ENCODE measurements at regions not wholly inside any gene's neighbourhood (a gene's known extent, or its start where the extent isn't known, plus 50 kb on each side); places are given as distances from the start of the nearest gene placed in this dataset.

DNA sequence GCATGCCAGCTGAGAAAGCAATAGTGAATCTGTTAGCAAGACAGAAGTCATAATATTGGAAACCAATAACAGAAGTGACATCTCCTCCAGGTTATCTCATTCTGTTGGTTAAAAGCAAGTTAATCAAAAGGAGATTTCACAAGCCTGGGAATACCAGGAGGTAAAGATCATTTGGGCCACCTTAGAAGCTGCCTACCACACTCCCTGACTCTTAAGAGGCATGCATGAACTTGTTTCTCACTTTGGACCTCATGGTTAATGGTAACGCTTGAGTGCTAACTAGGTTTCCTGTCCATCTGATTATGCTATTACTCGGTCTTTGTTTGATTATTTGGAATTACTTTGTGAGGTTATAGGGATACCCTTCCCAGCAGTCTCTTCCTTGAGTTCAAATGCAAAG is 650.8 kb upstream of the SGO1 start (continued):
- TF ChIP-seq TCF7L2 (IDR thresholded peaks at IDR 0.05; ENCODE audit: borderline replicate concordance, extremely low read depth, insufficient read depth, insufficient read length) (no peak), REST (IDR thresholded peaks at IDR 0.05; ENCODE audit: low read depth) (no peak), ZBTB33 (IDR thresholded peaks at IDR 0.05; ENCODE audit: extremely low read depth, insufficient replicate concordance, low read length) (no peak), CBX3 (IDR thresholded peaks at IDR 0.05; ENCODE audit: low read depth) (no peak), YY1 (IDR thresholded peaks at IDR 0.05; ENCODE audit: extremely low read depth, insufficient replicate concordance, low read depth, low read length) (no peak)

DNA sequence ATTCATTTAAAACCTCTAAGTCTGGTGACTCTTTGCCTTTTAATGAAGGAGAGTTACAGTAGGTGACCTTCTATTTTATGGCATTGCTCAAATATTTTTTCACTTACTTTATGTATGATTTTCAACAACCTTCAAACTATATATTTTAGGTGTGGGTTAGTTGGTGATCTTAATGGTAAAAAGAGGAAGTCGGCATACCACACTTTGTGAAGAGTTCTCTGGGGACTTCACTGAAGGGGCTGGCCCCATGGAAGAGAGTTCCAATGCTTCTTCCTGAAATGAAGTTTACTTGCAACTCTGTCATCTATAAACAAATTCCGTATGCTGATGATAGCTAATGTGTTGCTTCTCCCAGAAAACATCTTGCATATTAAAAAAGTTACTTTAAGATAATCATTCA is 647.0 kb upstream of the SGO1 start:
- ATAC-seq: no peak
- BruUV-seq (replicated peaks): no TSS peak
- Histone ChIP-seq H3K9ac (ENCODE audit: low read length) (no peak overlapping the region), H2AFZ (ENCODE audit: low read depth, low read length, poor library complexity, severe bottlenecking) (no peak overlapping the region), H3K9me2 (ENCODE audit: insufficient read depth) (no peaks in the 10 kb centered on the region), H3K27me3 (ENCODE audit: insufficient read depth, low read length) (no peaks in the 10 kb centered on the region), H3K4me3 (replicated peaks in 1 of 2; ENCODE audit: low read depth in 1 of 2, low read length in 2 of 2) (no peak overlapping the region), H3K4me1 (ENCODE audit: control insufficient read depth in 1 of 2, insufficient read depth in 2 of 2, low read length in 2 of 2) (no peaks in the 10 kb centered on the region), H3K36me3 (ENCODE audit: control insufficient read depth in 1 of 2, insufficient read depth in 2 of 2, low read length in 2 of 2) (no peaks in the 10 kb centered on the region), H3K27ac (ENCODE audit: low read depth, low read length) (no peak overlapping the region), H4K20me1 (ENCODE audit: insufficient read depth) (no peaks in the 10 kb centered on the region), H3K79me2 (ENCODE audit: insufficient read depth, low read length) (no peaks in the 10 kb centered on the region), H3K9me3 (ENCODE audit: control insufficient read depth in 1 of 2, insufficient read depth in 1 of 2, low read depth in 1 of 2, low read length in 2 of 2) (peaks cover 10 to 18% of the 10 kb centered on the region in 2 experiments; a peak in 2 of 4 replicates), H3K4me2 (ENCODE audit: low read length) (no peak overlapping the region)
- ChIA-PET POLR2A (no interaction called here), CTCF (no interaction called here), RAD21 (ENCODE audit: low non-redundant PET in 1 of 2, low total read pairs in 2 of 2, uncharacterized antibody in 2 of 2, unreplicated experiment in 2 of 2) (no interaction called here)
- no peak for DNase-seq (ENCODE audit: low read depth, low spot score)
- intact Hi-C loops (cut with micrococcal nuclease): no loop called here
- no peak for TF ChIP-seq SP1 (IDR thresholded peaks at IDR 0.05; ENCODE audit: low read depth)
- TF ChIP-seq ZBTB33 (IDR thresholded peaks at IDR 0.05; ENCODE audit: extremely low read depth, insufficient replicate concordance, low read length): no peak
- no peak for TF ChIP-seq ELF1 (IDR thresholded peaks at IDR 0.05; ENCODE audit: borderline replicate concordance, low read depth)
- TF ChIP-seq, protein P1, sequence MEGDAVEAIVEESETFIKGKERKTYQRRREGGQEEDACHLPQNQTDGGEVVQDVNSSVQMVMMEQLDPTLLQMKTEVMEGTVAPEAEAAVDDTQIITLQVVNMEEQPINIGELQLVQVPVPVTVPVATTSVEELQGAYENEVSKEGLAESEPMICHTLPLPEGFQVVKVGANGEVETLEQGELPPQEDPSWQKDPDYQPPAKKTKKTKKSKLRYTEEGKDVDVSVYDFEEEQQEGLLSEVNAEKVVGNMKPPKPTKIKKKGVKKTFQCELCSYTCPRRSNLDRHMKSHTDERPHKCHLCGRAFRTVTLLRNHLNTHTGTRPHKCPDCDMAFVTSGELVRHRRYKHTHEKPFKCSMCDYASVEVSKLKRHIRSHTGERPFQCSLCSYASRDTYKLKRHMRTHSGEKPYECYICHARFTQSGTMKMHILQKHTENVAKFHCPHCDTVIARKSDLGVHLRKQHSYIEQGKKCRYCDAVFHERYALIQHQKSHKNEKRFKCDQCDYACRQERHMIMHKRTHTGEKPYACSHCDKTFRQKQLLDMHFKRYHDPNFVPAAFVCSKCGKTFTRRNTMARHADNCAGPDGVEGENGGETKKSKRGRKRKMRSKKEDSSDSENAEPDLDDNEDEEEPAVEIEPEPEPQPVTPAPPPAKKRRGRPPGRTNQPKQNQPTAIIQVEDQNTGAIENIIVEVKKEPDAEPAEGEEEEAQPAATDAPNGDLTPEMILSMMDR (IDR thresholded peaks at IDR 0.05 in 2 of 3, conservative IDR thresholded peaks at IDR 0.05 in 1 of 3; ENCODE audit: borderline replicate concordance in 1 of 3, insufficient read depth in 1 of 3, low read depth in 2 of 3, low read length in 2 of 3): no peak
- no peak for TF ChIP-seq EGR1 (IDR thresholded peaks at IDR 0.05; ENCODE audit: low read depth)
- no peak for TF ChIP-seq REST (IDR thresholded peaks at IDR 0.05; ENCODE audit: low read depth)

Data from HCT116 (cell line).